ENCODE measurements at regions not wholly inside any gene's neighbourhood (a gene's known extent, or its start where the extent isn't known, plus 50 kb on each side); places are given as distances from the start of the nearest gene placed in this dataset.
"Not testable (repeated sequence)": the region's sequence is repeated elsewhere in the genome, so short reads cannot be mapped to it uniquely, and the experiment has no call there.

- H3K4me3 Mint-ChIP-seq: no peak overlapping the region
- POLR2A ChIA-PET: no interaction called here
- no peak for ATAC-seq
Measured at GRCh38 chr4:169909897-169910296, 116.3 kb downstream of the MFAP3L start.

GRCh38 chr4:169909479-169909878 lies 116.7 kb downstream of the MFAP3L start:
- no peaks in the 10 kb centered on the region for H3K4me1 Mint-ChIP-seq
- no peaks in the 10 kb centered on the region for H3K36me3 Mint-ChIP-seq
- H3K27me3 Mint-ChIP-seq: peaks cover 0 to 3% (median 2%) of the 10 kb centered on the region in 5 donors
- no peak for DNase-seq
- H3K9me3 Mint-ChIP-seq: no peaks in the 10 kb centered on the region
- no peak for ATAC-seq
- H3K4me3 Mint-ChIP-seq: no peak overlapping the region
- no peak overlapping the region for H3K27ac Mint-ChIP-seq
- POLR2A ChIA-PET: no interaction called here

More at GRCh38 chr4:169909897-169910296, 116.3 kb downstream of the MFAP3L start:
- Mint-ChIP-seq H3K36me3 (no peaks in the 10 kb centered on the region), H3K27ac (no peak overlapping the region), H3K4me1 (no peaks in the 10 kb centered on the region), H3K9me3 (no peaks in the 10 kb centered on the region), H3K27me3 (peaks cover 0 to 4% (median 2%) of the 10 kb centered on the region in 5 donors)
- no peak for DNase-seq

GRCh38 chr4:169907705-169908104 lies 118.5 kb downstream of the MFAP3L start:
- Mint-ChIP-seq H3K9me3 (no peaks in the 10 kb centered on the region), H3K27ac (no peak overlapping the region), H3K36me3 (no peaks in the 10 kb centered on the region), H3K27me3 (peaks cover 3 to 10% (median 5%) of the 10 kb centered on the region in 5 donors), H3K4me1 (no peaks in the 10 kb centered on the region), H3K4me3 (no peak overlapping the region)
- DNase-seq (no peak), ATAC-seq (no peak)
- POLR2A ChIA-PET: no interaction called here

- Mint-ChIP-seq H3K9me3 (no peaks in the 10 kb centered on the region), H3K4me3 (no peak overlapping the region), H3K4me1 (no peaks in the 10 kb centered on the region), H3K27me3 (peaks cover 1 to 15% (median 5%) of the 10 kb centered on the region in 5 donors), H3K27ac (no peak overlapping the region), H3K36me3 (no peaks in the 10 kb centered on the region)
- DNase-seq: no peak
- POLR2A ChIA-PET: no interaction called here
- ATAC-seq: no peak
Measured at GRCh38 chr4:169906821-169907220, 119.4 kb downstream of the MFAP3L start.

GRCh38 chr4:169906104-169906503 lies 120.1 kb downstream of the MFAP3L start:
- Mint-ChIP-seq H3K36me3 (no peaks in the 10 kb centered on the region), H3K4me1 (no peaks in the 10 kb centered on the region), H3K27me3 (peaks cover 1 to 15% (median 5%) of the 10 kb centered on the region in 5 donors), H3K27ac (no peak overlapping the region), H3K9me3 (no peaks in the 10 kb centered on the region), H3K4me3 (no peak overlapping the region)
- DNase-seq: no peak
- ATAC-seq: no peak
- POLR2A ChIA-PET: no interaction called here

- Mint-ChIP-seq H3K27ac (no peak overlapping the region), H3K27me3 (peaks cover 2 to 22% (median 5%) of the 10 kb centered on the region in 5 donors), H3K36me3 (no peaks in the 10 kb centered on the region), H3K9me3 (no peaks in the 10 kb centered on the region), H3K4me1 (no peaks in the 10 kb centered on the region), H3K4me3 (no peak overlapping the region)
- ATAC-seq (no peak), DNase-seq (no peak)
- POLR2A ChIA-PET: no interaction called here
Measured at GRCh38 chr4:169902658-169903345, 123.4 kb downstream of the MFAP3L start.

- Mint-ChIP-seq H3K27ac (no peak overlapping the region), H3K36me3 (no peaks in the 10 kb centered on the region), H3K4me1 (no peaks in the 10 kb centered on the region), H3K4me3 (no peak overlapping the region), H3K27me3 (peaks cover 1 to 22% (median 5%) of the 10 kb centered on the region in 5 donors), H3K9me3 (no peaks in the 10 kb centered on the region)
- no peak for DNase-seq
- ATAC-seq: no peak
- POLR2A ChIA-PET: no interaction called here
Measured at GRCh38 chr4:169900241-169900845, 125.9 kb downstream of the MFAP3L start.

GRCh38 chr4:169899295-169899694 lies 126.9 kb downstream of the MFAP3L start:
- Mint-ChIP-seq H3K4me3 (no peak overlapping the region), H3K9me3 (no peaks in the 10 kb centered on the region), H3K4me1 (no peaks in the 10 kb centered on the region), H3K27ac (peak overlapping the region in 1 of 10 donors; percentile 3), H3K27me3 (peaks cover 1 to 22% (median 5%) of the 10 kb centered on the region in 5 donors), H3K36me3 (no peaks in the 10 kb centered on the region)
- DNase-seq: no peak
- no peak for ATAC-seq
- POLR2A ChIA-PET: no interaction called here

- Mint-ChIP-seq H3K9me3 (no peaks in the 10 kb centered on the region), H3K27ac (no peak overlapping the region), H3K27me3 (peaks cover 1 to 17% (median 2%) of the 10 kb centered on the region in 5 donors), H3K4me1 (no peaks in the 10 kb centered on the region), H3K4me3 (no peak overlapping the region), H3K36me3 (no peaks in the 10 kb centered on the region)
- ATAC-seq (no peak), DNase-seq (no peak)
- POLR2A ChIA-PET: no interaction called here
Measured at GRCh38 chr4:169898095-169898494, 128.1 kb downstream of the MFAP3L start.

GRCh38 chr4:169894767-169895166 lies 131.4 kb downstream of the MFAP3L start:
- DNase-seq, H3K27ac Mint-ChIP-seq, H3K36me3 Mint-ChIP-seq, H3K4me1 Mint-ChIP-seq, H3K9me3 Mint-ChIP-seq, ATAC-seq, POLR2A ChIA-PET, H3K4me3 Mint-ChIP-seq: not testable (repeated sequence)
- H3K27me3 Mint-ChIP-seq: peaks cover 0 to 14% (median 0%) of the 10 kb centered on the region in 5 donors

GRCh38 chr4:169885893-169886292 lies 128.1 kb upstream of the HPF1 start:
- ATAC-seq (no peak), DNase-seq (no peak)
- Mint-ChIP-seq H3K27ac (no peak overlapping the region), H3K36me3 (peaks cover 0 to 5% (median 3%) of the 10 kb centered on the region in 3 donors), H3K4me3 (no peak overlapping the region), H3K9me3 (peaks cover 0 to 27% (median 11%) of the 10 kb centered on the region in 9 donors), H3K27me3 (peaks cover 0 to 2% (median 0%) of the 10 kb centered on the region in 5 donors), H3K4me1 (no peaks in the 10 kb centered on the region)
- POLR2A ChIA-PET: no interaction called here

- no peak overlapping the region for H3K4me3 Mint-ChIP-seq
- no peaks in the 10 kb centered on the region for H3K4me1 Mint-ChIP-seq
- POLR2A ChIA-PET: no interaction called here
- ATAC-seq: no peak
- H3K9me3 Mint-ChIP-seq: peaks cover 0 to 5% (median under 1%) of the 10 kb centered on the region in 9 donors
- H3K27ac Mint-ChIP-seq: no peak overlapping the region
- no peaks in the 10 kb centered on the region for H3K36me3 Mint-ChIP-seq
- H3K27me3 Mint-ChIP-seq: peaks cover 0 to 9% (median 3%) of the 10 kb centered on the region in 5 donors
- no peak for DNase-seq
Measured at GRCh38 chr4:169881769-169882168, 124.0 kb upstream of the HPF1 start.

- H3K4me1 Mint-ChIP-seq: no peaks in the 10 kb centered on the region
- POLR2A ChIA-PET: no interaction called here
- no peaks in the 10 kb centered on the region for H3K36me3 Mint-ChIP-seq
- no peaks in the 10 kb centered on the region for H3K9me3 Mint-ChIP-seq
- DNase-seq: no peak
- H3K27me3 Mint-ChIP-seq: peaks cover 5 to 17% (median 8%) of the 10 kb centered on the region in 5 donors
- peak overlapping the region in 1 of 10 donors; percentile 20 for H3K27ac Mint-ChIP-seq
- H3K4me3 Mint-ChIP-seq: no peak overlapping the region
- ATAC-seq: no peak
Measured at GRCh38 chr4:169870507-169870906, 112.8 kb upstream of the HPF1 start.

- Mint-ChIP-seq H3K36me3 (no peaks in the 10 kb centered on the region), H3K9me3 (no peaks in the 10 kb centered on the region), H3K27me3 (peaks cover 4 to 10% (median 6%) of the 10 kb centered on the region in 5 donors), H3K4me1 (no peaks in the 10 kb centered on the region), H3K27ac (no peak overlapping the region), H3K4me3 (no peak overlapping the region)
- POLR2A ChIA-PET: no interaction called here
- DNase-seq: no peak
- ATAC-seq: no peak
Measured at GRCh38 chr4:169869490-169869889, 111.7 kb upstream of the HPF1 start.
